ENCODE measurements at regions not wholly inside any gene's neighbourhood (a gene's known extent, or its start where the extent isn't known, plus 50 kb on each side); places are given as distances from the start of the nearest gene placed in this dataset.
"Not testable (repeated sequence)": the region's sequence is repeated elsewhere in the genome, so short reads cannot be mapped to it uniquely, and the experiment has no call there.

GRCh38 chr3:181917027-181917426 is 205.3 kb downstream of the SOX2 start:
- H3K4me1 Mint-ChIP-seq (ENCODE audit: low read depth), result no peaks in the 10 kb centered on the region
- no peaks in the 10 kb centered on the region for H3K9me3 Mint-ChIP-seq
- H3K4me3 Mint-ChIP-seq, result no peak overlapping the region
- no peak overlapping the region for H3K27ac Mint-ChIP-seq
- H3K27me3 Mint-ChIP-seq (ENCODE audit: low read depth), result no peaks in the 10 kb centered on the region
- no peak for DNase-seq (ENCODE audit: low spot score)
- H3K36me3 Mint-ChIP-seq (ENCODE audit: low read depth), result no peaks in the 10 kb centered on the region

GRCh38 chr3:181919375-181919774 is 207.7 kb downstream of the SOX2 start:
- H3K9me3 Mint-ChIP-seq, result peaks cover 3% of the 10 kb centered on the region
- no peak for DNase-seq (ENCODE audit: low spot score)
- H3K4me1 Mint-ChIP-seq (ENCODE audit: low read depth), result no peaks in the 10 kb centered on the region
- no peaks in the 10 kb centered on the region for H3K27me3 Mint-ChIP-seq (ENCODE audit: low read depth)
- H3K27ac Mint-ChIP-seq, result no peak overlapping the region
- H3K4me3 Mint-ChIP-seq, result no peak overlapping the region
- H3K36me3 Mint-ChIP-seq (ENCODE audit: low read depth), result no peaks in the 10 kb centered on the region

- H3K36me3 Mint-ChIP-seq (ENCODE audit: low read depth), result no peaks in the 10 kb centered on the region
- no peaks in the 10 kb centered on the region for H3K27me3 Mint-ChIP-seq (ENCODE audit: low read depth)
Measured at GRCh38 chr3:181920409-181920808, 208.7 kb downstream of the SOX2 start.

GRCh38 chr3:181921220-181921619 is 209.5 kb downstream of the SOX2 start:
- H3K4me1 Mint-ChIP-seq (ENCODE audit: low read depth), result no peaks in the 10 kb centered on the region
- H3K9me3 Mint-ChIP-seq, result peaks cover 6% of the 10 kb centered on the region
- H3K27me3 Mint-ChIP-seq (ENCODE audit: low read depth), result no peaks in the 10 kb centered on the region
- H3K27ac Mint-ChIP-seq, result no peak overlapping the region
- H3K4me3 Mint-ChIP-seq, result no peak overlapping the region
- no peak for DNase-seq (ENCODE audit: low spot score)
- no peaks in the 10 kb centered on the region for H3K36me3 Mint-ChIP-seq (ENCODE audit: low read depth)

More at GRCh38 chr3:181920409-181920808, 208.7 kb downstream of the SOX2 start:
- DNase-seq (ENCODE audit: low spot score), result no peak
- Mint-ChIP-seq H3K4me3 (no peak overlapping the region), H3K4me1 (ENCODE audit: low read depth) (no peaks in the 10 kb centered on the region), H3K27ac (no peak overlapping the region), H3K9me3 (peaks cover 6% of the 10 kb centered on the region)

- H3K27me3 Mint-ChIP-seq (ENCODE audit: low read depth); DNase-seq (ENCODE audit: low spot score); H3K4me1 Mint-ChIP-seq (ENCODE audit: low read depth); H3K36me3 Mint-ChIP-seq (ENCODE audit: low read depth); H3K4me3 Mint-ChIP-seq; H3K27ac Mint-ChIP-seq: not testable (repeated sequence)
- peaks cover 13% of the 10 kb centered on the region for H3K9me3 Mint-ChIP-seq
Measured at GRCh38 chr3:181925841-181926240, 214.1 kb downstream of the SOX2 start.

GRCh38 chr3:181929501-181929900 is 217.8 kb downstream of the SOX2 start:
- Mint-ChIP-seq H3K36me3 (ENCODE audit: low read depth) (no peaks in the 10 kb centered on the region), H3K9me3 (peaks cover 8% of the 10 kb centered on the region), H3K27me3 (ENCODE audit: low read depth) (no peaks in the 10 kb centered on the region), H3K4me3 (no peak overlapping the region), H3K27ac (no peak overlapping the region), H3K4me1 (ENCODE audit: low read depth) (no peaks in the 10 kb centered on the region)
- DNase-seq (ENCODE audit: low spot score), result no peak

GRCh38 chr3:181930105-181930504 is 218.4 kb downstream of the SOX2 start:
- H3K4me3 Mint-ChIP-seq, result no peak overlapping the region

GRCh38 chr3:181932039-181932438 is 220.3 kb downstream of the SOX2 start:
- Mint-ChIP-seq H3K4me3 (no peak overlapping the region), H3K4me1 (ENCODE audit: low read depth) (no peaks in the 10 kb centered on the region)

More at GRCh38 chr3:181930105-181930504, 218.4 kb downstream of the SOX2 start:
- H3K27ac Mint-ChIP-seq, result no peak overlapping the region
- no peak for DNase-seq (ENCODE audit: low spot score)
- H3K27me3 Mint-ChIP-seq (ENCODE audit: low read depth), result no peaks in the 10 kb centered on the region
- no peaks in the 10 kb centered on the region for H3K4me1 Mint-ChIP-seq (ENCODE audit: low read depth)
- no peaks in the 10 kb centered on the region for H3K36me3 Mint-ChIP-seq (ENCODE audit: low read depth)
- peaks cover 6% of the 10 kb centered on the region for H3K9me3 Mint-ChIP-seq

GRCh38 chr3:181933052-181933618 is 221.4 kb downstream of the SOX2 start:
- Mint-ChIP-seq H3K4me3 (no peak overlapping the region), H3K36me3 (ENCODE audit: low read depth) (no peaks in the 10 kb centered on the region), H3K4me1 (ENCODE audit: low read depth) (no peaks in the 10 kb centered on the region), H3K27me3 (ENCODE audit: low read depth) (no peaks in the 10 kb centered on the region), H3K27ac (no peak overlapping the region), H3K9me3 (peaks cover 6% of the 10 kb centered on the region)
- DNase-seq (ENCODE audit: low spot score), result no peak

More at GRCh38 chr3:181932039-181932438, 220.3 kb downstream of the SOX2 start:
- Mint-ChIP-seq H3K27me3 (ENCODE audit: low read depth) (no peaks in the 10 kb centered on the region), H3K36me3 (ENCODE audit: low read depth) (no peaks in the 10 kb centered on the region), H3K27ac (no peak overlapping the region), H3K9me3 (peaks cover 6% of the 10 kb centered on the region)
- no peak for DNase-seq (ENCODE audit: low spot score)

- Mint-ChIP-seq H3K4me3 (no peak overlapping the region), H3K9me3 (no peaks in the 10 kb centered on the region), H3K36me3 (ENCODE audit: low read depth) (no peaks in the 10 kb centered on the region), H3K27me3 (ENCODE audit: low read depth) (no peaks in the 10 kb centered on the region), H3K27ac (no peak overlapping the region), H3K4me1 (ENCODE audit: low read depth) (no peaks in the 10 kb centered on the region)
- DNase-seq (ENCODE audit: low spot score), result no peak
Measured at GRCh38 chr3:181935915-181936314, 224.2 kb downstream of the SOX2 start.

- Mint-ChIP-seq H3K27me3 (ENCODE audit: low read depth) (no peaks in the 10 kb centered on the region), H3K9me3 (no peaks in the 10 kb centered on the region), H3K4me1 (ENCODE audit: low read depth) (no peaks in the 10 kb centered on the region), H3K4me3 (no peak overlapping the region), H3K27ac (no peak overlapping the region), H3K36me3 (ENCODE audit: low read depth) (no peaks in the 10 kb centered on the region)
- DNase-seq (ENCODE audit: low spot score), result no peak
Measured at GRCh38 chr3:181936774-181937173, 225.0 kb downstream of the SOX2 start.

GRCh38 chr3:181938580-181938979 is 226.9 kb downstream of the SOX2 start:
- H3K27ac Mint-ChIP-seq; H3K9me3 Mint-ChIP-seq; H3K4me3 Mint-ChIP-seq; H3K36me3 Mint-ChIP-seq (ENCODE audit: low read depth); H3K4me1 Mint-ChIP-seq (ENCODE audit: low read depth); DNase-seq (ENCODE audit: low spot score); H3K27me3 Mint-ChIP-seq (ENCODE audit: low read depth): not testable (repeated sequence)

- H3K36me3 Mint-ChIP-seq (ENCODE audit: low read depth), result no peaks in the 10 kb centered on the region
- no peaks in the 10 kb centered on the region for H3K4me1 Mint-ChIP-seq (ENCODE audit: low read depth)
- no peak for DNase-seq (ENCODE audit: low spot score)
- H3K27ac Mint-ChIP-seq, result no peak overlapping the region
- no peak overlapping the region for H3K4me3 Mint-ChIP-seq
- no peaks in the 10 kb centered on the region for H3K9me3 Mint-ChIP-seq
- H3K27me3 Mint-ChIP-seq (ENCODE audit: low read depth), result no peaks in the 10 kb centered on the region
Measured at GRCh38 chr3:181940703-181941102, 229.0 kb downstream of the SOX2 start.

- Mint-ChIP-seq H3K36me3 (ENCODE audit: low read depth) (no peaks in the 10 kb centered on the region), H3K4me1 (ENCODE audit: low read depth) (no peaks in the 10 kb centered on the region), H3K27ac (no peak overlapping the region), H3K9me3 (no peaks in the 10 kb centered on the region), H3K4me3 (no peak overlapping the region), H3K27me3 (ENCODE audit: low read depth) (no peaks in the 10 kb centered on the region)
- DNase-seq (ENCODE audit: low spot score), result no peak
Measured at GRCh38 chr3:181941250-181941649, 229.5 kb downstream of the SOX2 start.

- Mint-ChIP-seq H3K36me3 (ENCODE audit: low read depth) (no peaks in the 10 kb centered on the region), H3K4me1 (ENCODE audit: low read depth) (no peaks in the 10 kb centered on the region), H3K27me3 (ENCODE audit: low read depth) (no peaks in the 10 kb centered on the region), H3K27ac (no peak overlapping the region), H3K9me3 (no peaks in the 10 kb centered on the region), H3K4me3 (no peak overlapping the region)
- no peak for DNase-seq (ENCODE audit: low spot score)
Measured at GRCh38 chr3:181943285-181943684, 231.6 kb downstream of the SOX2 start.
